Activated CD8-positive, alpha-beta T cell treated with anti-CD3 and anti-CD28 coated beads for 36 hours (primary cell): ENCODE measurements at regions not wholly inside any gene's neighbourhood (a gene's known extent, or its start where the extent isn't known, plus 50 kb on each side); places are given as distances from the start of the nearest gene placed in this dataset.

Experiments used
- ATAC-seq: fragments of 200-7000 bp; cut with Tn5 transposase; one replicate; pipeline ENCODE4 v1.10.0; 2021; ENCODE audit warnings: mild to moderate bottlenecking, moderate library complexity
- CTCF ChIA-PET: fragments of 350-600 bp; sonication (Branson Sonifier 250); formaldehyde crosslinking; loops from one replicate; lab custom pipeline; 2021; ENCODE audit warnings: antibody characterized with exemption; lab: Charles Lee
- POLR2A ChIA-PET: fragments of 350-600 bp; sonication (Branson Sonifier 250); formaldehyde crosslinking; loops from one replicate; lab custom pipeline; 2021; ENCODE audit warnings: antibody characterized with exemption; lab: Charles Lee
- DNase-seq: peaks from one replicate; pipeline ENCODE4 v3.0.0-alpha.2; 2020
- H3K27ac Mint-ChIP-seq: one replicate; pipeline ENCODE4 v1.8.0; 2021; ENCODE audit warnings: mild to moderate bottlenecking, mixed read lengths
- H3K27me3 Mint-ChIP-seq: one replicate; pipeline ENCODE4 v1.8.0; 2021; ENCODE audit warnings: mixed read lengths
- H3K36me3 Mint-ChIP-seq: one replicate; pipeline ENCODE4 v1.8.0; 2021; ENCODE audit warnings: low read depth, mixed read lengths
- H3K4me1 Mint-ChIP-seq: one replicate; pipeline ENCODE4 v1.8.0; 2021; ENCODE audit warnings: low read depth, mixed read lengths
- H3K4me3 Mint-ChIP-seq: one replicate; pipeline ENCODE4 v1.8.0; 2021; ENCODE audit warnings: mild to moderate bottlenecking, moderate library complexity, mixed read lengths
- H3K9me3 Mint-ChIP-seq: one replicate; pipeline ENCODE4 v1.8.0; 2021; ENCODE audit warnings: mixed read lengths
- CTCF ChIP-seq: fragments of 200-600 bp; IDR thresholded peaks from one replicate; pipeline ENCODE4 v1.8.0; 2022; ENCODE audit warnings: antibody characterized with exemption, mild to moderate bottlenecking
- intact Hi-C: fragments of 100-400 bp; cut with micrococcal nuclease; formaldehyde crosslinking; loops from one replicate; pipeline ENCODE4 v1.10.0; 2022

DNA sequence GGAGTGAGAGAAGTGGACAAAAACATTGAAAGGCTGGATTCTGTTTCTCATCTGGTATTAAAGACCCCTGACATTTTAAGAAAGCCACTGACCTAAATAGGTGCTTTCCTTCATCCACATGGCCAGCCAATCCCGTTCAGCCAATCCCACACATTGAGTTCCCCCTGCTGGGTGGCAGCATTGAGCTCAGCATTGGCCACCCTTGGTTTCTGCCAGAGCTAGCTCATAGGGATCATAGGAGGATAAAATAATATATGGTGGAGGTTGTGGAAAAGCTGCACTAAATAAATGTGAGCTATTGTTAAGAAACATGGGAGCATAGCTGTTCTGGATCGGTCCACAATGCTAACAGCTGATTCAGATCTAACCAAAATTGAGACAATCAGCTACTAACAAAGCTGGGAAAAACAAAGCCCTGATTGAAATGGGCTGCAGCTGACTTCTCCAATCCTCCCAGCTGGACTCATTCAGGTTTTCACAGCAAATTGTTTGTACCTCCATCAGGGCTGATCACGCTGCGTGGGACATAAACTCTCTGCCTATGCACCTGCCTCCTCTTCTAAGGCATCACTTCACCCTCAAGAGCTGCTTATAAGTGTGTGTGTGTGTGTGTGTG, 256.5 kb downstream of the EMP1 start:
- no peak for DNase-seq

GRCh38 chr12:13451776-13452175, 255.2 kb downstream of the EMP1 start:
- Mint-ChIP-seq H3K4me3 (no peak overlapping the region), H3K4me1 (no peaks in the 10 kb centered on the region), H3K36me3 (no peaks in the 10 kb centered on the region), H3K27me3 (peaks cover 8% of the 10 kb centered on the region), H3K9me3 (no peaks in the 10 kb centered on the region), H3K27ac (no peak overlapping the region)
- ChIA-PET CTCF (interaction anchor here (0.9 kb wide), 1 partner anchor 195 kb away, joined by 3 read pairs; no protein-coding TSS in a partner anchor), POLR2A (no interaction called here)
- intact Hi-C loops = no loop called here
- TF ChIP-seq CTCF = no peak
- DNase-seq (no peak), ATAC-seq (no peak)

More for the DNA sequence above, 256.5 kb downstream of the EMP1 start:
- Mint-ChIP-seq H3K36me3 (no peaks in the 10 kb centered on the region), H3K4me3 (no peak overlapping the region), H3K4me1 (no peaks in the 10 kb centered on the region), H3K27me3 (peaks cover 8% of the 10 kb centered on the region), H3K9me3 (no peaks in the 10 kb centered on the region), H3K27ac (no peak overlapping the region)
- TF ChIP-seq CTCF = no peak
- ATAC-seq = no peak
- CTCF ChIA-PET = no interaction called here
- intact Hi-C loops = no loop called here
- POLR2A ChIA-PET = no interaction called here

GRCh38 chr12:13450231-13451080, 253.9 kb downstream of the EMP1 start:
- DNase-seq = no peak
- ChIA-PET CTCF (interaction anchor here (0.9 kb wide), 1 partner anchor 194 kb away, joined by 3 read pairs; no protein-coding TSS in a partner anchor), POLR2A (no interaction called here)
- Mint-ChIP-seq H3K4me1 (no peaks in the 10 kb centered on the region), H3K9me3 (no peaks in the 10 kb centered on the region), H3K27ac (no peak overlapping the region), H3K36me3 (no peaks in the 10 kb centered on the region), H3K4me3 (no peak overlapping the region), H3K27me3 (peaks cover 2% of the 10 kb centered on the region)
- intact Hi-C loops = no loop called here
- no peak for ATAC-seq
- no peak for TF ChIP-seq CTCF

- no peaks in the 10 kb centered on the region for H3K4me1 Mint-ChIP-seq
- DNase-seq (no peak), ATAC-seq (no peak)
- ChIA-PET POLR2A (no interaction called here), CTCF (no interaction called here)
- H3K9me3 Mint-ChIP-seq = no peaks in the 10 kb centered on the region
- H3K27ac Mint-ChIP-seq = no peak overlapping the region
- no peak for TF ChIP-seq CTCF
- H3K27me3 Mint-ChIP-seq = no peaks in the 10 kb centered on the region
- intact Hi-C loops = no loop called here
- H3K36me3 Mint-ChIP-seq = no peaks in the 10 kb centered on the region
- no peak overlapping the region for H3K4me3 Mint-ChIP-seq
Measured at GRCh38 chr12:13444076-13444475, 247.6 kb downstream of the EMP1 start.

DNA sequence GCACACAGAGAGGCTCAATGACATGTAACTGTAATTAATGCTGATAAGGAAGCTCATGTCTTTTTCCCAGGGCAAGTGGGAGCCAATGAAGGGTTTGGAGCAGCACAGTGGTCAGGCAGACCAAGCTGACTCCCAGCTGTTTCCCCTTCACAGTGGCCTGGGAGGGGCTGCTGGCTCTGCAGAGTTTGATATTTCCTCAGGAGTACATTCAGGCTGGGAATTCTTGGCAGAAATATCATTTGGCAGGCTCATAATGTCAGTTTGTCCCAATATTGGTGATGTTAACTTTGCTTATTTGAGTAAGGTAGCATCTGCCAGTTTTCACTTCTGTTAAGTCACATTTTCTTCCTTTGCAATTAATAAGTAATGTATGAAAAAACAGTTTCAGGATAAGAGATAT, 247.0 kb downstream of the EMP1 start:
- ChIA-PET CTCF (no interaction called here), POLR2A (no interaction called here)
- Mint-ChIP-seq H3K36me3 (no peaks in the 10 kb centered on the region), H3K27ac (no peak overlapping the region), H3K4me1 (no peaks in the 10 kb centered on the region), H3K27me3 (no peaks in the 10 kb centered on the region), H3K4me3 (no peak overlapping the region), H3K9me3 (no peaks in the 10 kb centered on the region)
- no peak for TF ChIP-seq CTCF
- DNase-seq (no peak), ATAC-seq (no peak)
- intact Hi-C loops = no loop called here
